ENCODE measurements at regions not wholly inside any gene's neighbourhood (a gene's known extent, or its start where the extent isn't known, plus 50 kb on each side); places are given as distances from the start of the nearest gene placed in this dataset.

GRCh38 chr4:11698033-11698432, 269.3 kb upstream of the HS3ST1 start:
- POLR2A ChIA-PET: no interaction called here
- peaks cover 0 to 10% (median 5%) of the 10 kb centered on the region in 5 experiments for H3K9me3 ChIP-seq (ENCODE audit: control extremely low read depth in 1 of 5, control insufficient read depth in 4 of 5, insufficient read depth in 2 of 5, low read depth in 1 of 5, low read length in 4 of 5)
- H3K4me3 ChIP-seq (ENCODE audit: control insufficient read depth in 1 of 7, extremely low read depth in 1 of 7, insufficient read depth in 4 of 7, low read depth in 2 of 7, low read length in 6 of 7): no peak overlapping the region
- H3K27me3 ChIP-seq (replicated peaks in 2 of 5; ENCODE audit: control insufficient read depth in 4 of 5, insufficient read depth in 5 of 5, low read length in 4 of 5): no peaks in the 10 kb centered on the region
- no peak overlapping the region for H3K27ac ChIP-seq (ENCODE audit: insufficient read depth in 1 of 2, low read depth in 1 of 2, low read length in 2 of 2, poor library complexity in 1 of 2, severe bottlenecking in 2 of 2)
- H3K36me3 ChIP-seq (ENCODE audit: control insufficient read depth in 4 of 4, insufficient read depth in 4 of 4, low read length in 3 of 4): no peaks in the 10 kb centered on the region
- CTCF ChIA-PET: no interaction called here
- 72% methylated on average over 2 of the region's 2 CpGs for WGBS (ENCODE audit: insufficient coverage)
- no peak for DNase-seq
- H3K4me1 ChIP-seq (ENCODE audit: control extremely low read depth in 1 of 4, control insufficient read depth in 4 of 4, insufficient read depth in 4 of 4, low read length in 3 of 4): peaks cover 0 to 3% (median 0%) of the 10 kb centered on the region in 4 experiments

GRCh38 chr4:11693693-11694092, 265.0 kb upstream of the HS3ST1 start:
- H3K36me3 ChIP-seq (ENCODE audit: control insufficient read depth in 4 of 4, insufficient read depth in 4 of 4, low read length in 3 of 4): no peaks in the 10 kb centered on the region
- peaks cover 1 to 10% (median 5%) of the 10 kb centered on the region in 5 experiments for H3K9me3 ChIP-seq (ENCODE audit: control extremely low read depth in 1 of 5, control insufficient read depth in 4 of 5, insufficient read depth in 2 of 5, low read depth in 1 of 5, low read length in 4 of 5)
- no peak overlapping the region for H3K27ac ChIP-seq (ENCODE audit: insufficient read depth in 1 of 2, low read depth in 1 of 2, low read length in 2 of 2, poor library complexity in 1 of 2, severe bottlenecking in 2 of 2)
- ChIA-PET POLR2A (no interaction called here), CTCF (no interaction called here)
- no peaks in the 10 kb centered on the region for H3K27me3 ChIP-seq (replicated peaks in 2 of 5; ENCODE audit: control insufficient read depth in 4 of 5, insufficient read depth in 5 of 5, low read length in 4 of 5)
- 100% methylated on average over 2 of the region's 2 CpGs for WGBS (ENCODE audit: insufficient coverage)
- no peak for DNase-seq
- no peaks in the 10 kb centered on the region for H3K4me1 ChIP-seq (ENCODE audit: control extremely low read depth in 1 of 4, control insufficient read depth in 4 of 4, insufficient read depth in 4 of 4, low read length in 3 of 4)
- H3K4me3 ChIP-seq (ENCODE audit: control insufficient read depth in 1 of 7, extremely low read depth in 1 of 7, insufficient read depth in 4 of 7, low read depth in 2 of 7, low read length in 6 of 7): no peak overlapping the region

DNA sequence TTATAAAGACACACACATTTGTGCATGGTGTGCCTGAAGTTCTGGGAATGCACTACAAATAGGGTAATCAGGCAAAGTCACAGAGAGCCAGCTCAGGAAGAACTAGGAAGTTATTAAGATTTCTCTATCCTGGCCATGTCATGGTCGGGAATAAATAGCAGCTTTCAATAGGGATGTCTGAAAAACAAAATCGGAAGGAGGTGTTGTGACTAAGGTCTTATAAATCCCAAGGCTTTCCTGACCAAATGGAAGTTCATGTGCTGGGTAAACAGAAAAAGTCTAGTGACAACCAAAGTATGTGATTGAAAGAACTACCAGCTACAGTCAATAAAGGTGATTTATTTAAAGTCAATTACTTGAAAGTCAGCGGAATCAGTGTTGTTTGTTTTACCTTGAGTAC, 262.5 kb upstream of the HS3ST1 start:
- POLR2A ChIA-PET: no interaction called here
- DNase-seq: no peak
- 100% methylated on average over 3 of the region's 3 CpGs for WGBS (ENCODE audit: insufficient coverage)

DNA sequence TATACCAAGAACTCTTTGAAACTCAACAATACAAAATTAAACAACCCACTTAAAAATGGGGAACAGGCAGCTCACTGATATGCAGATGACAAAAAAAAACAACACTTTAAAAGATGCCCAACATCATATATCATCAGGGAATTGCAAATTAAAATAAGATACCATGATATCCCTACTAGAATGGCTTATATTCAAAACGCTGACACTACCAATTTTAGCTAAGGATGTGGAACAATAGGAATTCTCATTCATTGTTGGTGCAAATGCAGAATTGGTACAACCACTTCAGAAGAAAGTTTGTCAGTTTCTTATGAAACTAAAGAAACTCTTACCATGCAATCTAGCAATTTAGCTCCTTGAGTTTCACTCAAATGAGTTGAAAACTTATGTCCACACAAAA, 259.0 kb upstream of the HS3ST1 start:
- H3K27me3 ChIP-seq (replicated peaks in 2 of 5; ENCODE audit: control insufficient read depth in 4 of 5, insufficient read depth in 5 of 5, low read length in 4 of 5): no peaks in the 10 kb centered on the region
- ChIA-PET POLR2A (no interaction called here), CTCF (interaction anchor here (0.6 kb wide), 1 partner anchor 1360 kb away, joined by 3 read pairs; no protein-coding TSS in a partner anchor)
- no peak overlapping the region for H3K27ac ChIP-seq (ENCODE audit: insufficient read depth in 1 of 2, low read depth in 1 of 2, low read length in 2 of 2, poor library complexity in 1 of 2, severe bottlenecking in 2 of 2)
- no peak for DNase-seq
- peaks cover 0 to 1% (median 0%) of the 10 kb centered on the region in 5 experiments for H3K9me3 ChIP-seq (ENCODE audit: control extremely low read depth in 1 of 5, control insufficient read depth in 4 of 5, insufficient read depth in 2 of 5, low read depth in 1 of 5, low read length in 4 of 5)
- H3K36me3 ChIP-seq (ENCODE audit: control insufficient read depth in 4 of 4, insufficient read depth in 4 of 4, low read length in 3 of 4): no peaks in the 10 kb centered on the region
- WGBS (ENCODE audit: insufficient coverage): no CpG with 5 or more reads among the region's 1 CpG
- H3K4me1 ChIP-seq (ENCODE audit: control extremely low read depth in 1 of 4, control insufficient read depth in 4 of 4, insufficient read depth in 4 of 4, low read length in 3 of 4): no peaks in the 10 kb centered on the region
- H3K4me3 ChIP-seq (ENCODE audit: control insufficient read depth in 1 of 7, extremely low read depth in 1 of 7, insufficient read depth in 4 of 7, low read depth in 2 of 7, low read length in 6 of 7): no peak overlapping the region

More for the DNA sequence above, 262.5 kb upstream of the HS3ST1 start:
- Histone ChIP-seq H3K4me3 (ENCODE audit: control insufficient read depth in 1 of 7, extremely low read depth in 1 of 7, insufficient read depth in 4 of 7, low read depth in 2 of 7, low read length in 6 of 7) (no peak overlapping the region), H3K4me1 (ENCODE audit: control extremely low read depth in 1 of 4, control insufficient read depth in 4 of 4, insufficient read depth in 4 of 4, low read length in 3 of 4) (no peaks in the 10 kb centered on the region), H3K36me3 (ENCODE audit: control insufficient read depth in 4 of 4, insufficient read depth in 4 of 4, low read length in 3 of 4) (no peaks in the 10 kb centered on the region), H3K27ac (ENCODE audit: insufficient read depth in 1 of 2, low read depth in 1 of 2, low read length in 2 of 2, poor library complexity in 1 of 2, severe bottlenecking in 2 of 2) (no peak overlapping the region), H3K27me3 (replicated peaks in 2 of 5; ENCODE audit: control insufficient read depth in 4 of 5, insufficient read depth in 5 of 5, low read length in 4 of 5) (no peaks in the 10 kb centered on the region), H3K9me3 (ENCODE audit: control extremely low read depth in 1 of 5, control insufficient read depth in 4 of 5, insufficient read depth in 2 of 5, low read depth in 1 of 5, low read length in 4 of 5) (peaks cover 1 to 10% (median 5%) of the 10 kb centered on the region in 5 experiments)
- CTCF ChIA-PET: no interaction called here

DNA sequence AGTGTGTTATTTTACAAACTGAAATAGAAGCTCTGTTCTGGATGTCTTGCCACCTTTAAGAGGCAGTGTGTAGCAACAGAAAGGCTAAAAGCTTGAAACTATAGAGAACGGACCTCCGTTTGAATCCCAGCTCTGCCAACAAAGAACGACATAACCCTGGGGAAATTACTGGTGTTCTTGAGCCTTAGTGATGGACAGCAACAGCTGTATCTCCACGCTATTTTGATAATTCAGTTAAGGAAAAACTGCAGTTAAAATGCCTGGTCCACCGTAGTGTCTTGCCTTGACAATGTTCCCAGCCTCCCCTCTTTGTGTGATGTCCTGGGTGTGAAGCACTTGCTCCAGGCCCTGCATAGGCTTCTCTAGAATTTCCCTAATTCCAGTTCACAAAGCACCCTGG, 256.8 kb upstream of the HS3ST1 start:
- POLR2A ChIA-PET: no interaction called here
- Histone ChIP-seq H3K27me3 (replicated peaks in 2 of 5; ENCODE audit: control insufficient read depth in 4 of 5, insufficient read depth in 5 of 5, low read length in 4 of 5) (no peaks in the 10 kb centered on the region), H3K9me3 (ENCODE audit: control extremely low read depth in 1 of 5, control insufficient read depth in 4 of 5, insufficient read depth in 2 of 5, low read depth in 1 of 5, low read length in 4 of 5) (no peaks in the 10 kb centered on the region), H3K4me3 (ENCODE audit: control insufficient read depth in 1 of 7, extremely low read depth in 1 of 7, insufficient read depth in 4 of 7, low read depth in 2 of 7, low read length in 6 of 7) (no peak overlapping the region), H3K36me3 (ENCODE audit: control insufficient read depth in 4 of 4, insufficient read depth in 4 of 4, low read length in 3 of 4) (no peaks in the 10 kb centered on the region), H3K4me1 (ENCODE audit: control extremely low read depth in 1 of 4, control insufficient read depth in 4 of 4, insufficient read depth in 4 of 4, low read length in 3 of 4) (no peaks in the 10 kb centered on the region), H3K27ac (ENCODE audit: insufficient read depth in 1 of 2, low read depth in 1 of 2, low read length in 2 of 2, poor library complexity in 1 of 2, severe bottlenecking in 2 of 2) (no peak overlapping the region)
- CTCF ChIA-PET: no interaction called here
- DNase-seq: no peak
- WGBS (ENCODE audit: insufficient coverage): 100% methylated on average over 5 of the region's 5 CpGs

DNA sequence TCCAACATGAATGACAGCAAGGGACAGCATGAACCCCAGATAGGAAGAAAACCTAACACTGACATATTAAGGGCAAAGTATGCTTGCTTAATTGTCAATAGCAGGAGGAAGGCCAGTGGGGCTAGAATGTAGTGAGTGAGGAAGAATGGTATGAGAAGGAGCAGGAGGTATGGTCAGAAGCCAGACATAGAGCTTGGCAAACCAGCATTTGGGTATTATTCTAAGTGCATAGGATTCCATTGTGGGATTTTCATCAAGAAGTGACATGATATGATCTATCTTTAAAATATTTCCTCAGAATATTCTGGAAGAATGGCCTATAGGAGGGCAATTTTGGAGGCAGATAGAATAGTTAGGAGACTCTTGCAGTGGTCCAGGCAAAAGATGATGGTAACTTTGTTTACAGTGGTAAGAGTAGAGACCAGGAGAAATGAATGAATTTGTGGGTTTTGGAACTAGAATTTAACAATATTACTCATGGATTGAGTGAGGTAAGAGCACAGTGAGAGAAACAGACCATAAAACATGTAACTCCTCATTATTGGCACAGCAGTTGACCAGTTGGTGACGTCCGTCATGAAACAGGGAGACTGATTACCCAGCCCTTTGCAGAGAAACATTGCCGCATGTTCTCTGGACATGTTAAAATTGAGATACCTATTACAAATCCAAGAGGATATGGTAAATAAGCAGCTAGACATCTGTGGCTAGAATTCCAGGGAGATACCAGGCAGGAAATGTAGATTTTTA, 246.5 kb upstream of the HS3ST1 start:
- CTCF ChIA-PET: no interaction called here
- peaks cover 0 to 1% (median 0%) of the 10 kb centered on the region in 5 experiments for H3K9me3 ChIP-seq (ENCODE audit: control extremely low read depth in 1 of 5, control insufficient read depth in 4 of 5, insufficient read depth in 2 of 5, low read depth in 1 of 5, low read length in 4 of 5)
- 93% methylated on average over 3 of the region's 3 CpGs for WGBS (ENCODE audit: insufficient coverage)
- no peaks in the 10 kb centered on the region for H3K4me1 ChIP-seq (ENCODE audit: control extremely low read depth in 1 of 4, control insufficient read depth in 4 of 4, insufficient read depth in 4 of 4, low read length in 3 of 4)
- no peaks in the 10 kb centered on the region for H3K36me3 ChIP-seq (ENCODE audit: control insufficient read depth in 4 of 4, insufficient read depth in 4 of 4, low read length in 3 of 4)
- H3K4me3 ChIP-seq (ENCODE audit: control insufficient read depth in 1 of 7, extremely low read depth in 1 of 7, insufficient read depth in 4 of 7, low read depth in 2 of 7, low read length in 6 of 7): no peak overlapping the region
- POLR2A ChIA-PET: interaction anchor here (0.6 kb wide), 1 partner anchor 8 kb away, joined by 4 read pairs; no protein-coding TSS in a partner anchor
- no peak overlapping the region for H3K27ac ChIP-seq (ENCODE audit: insufficient read depth in 1 of 2, low read depth in 1 of 2, low read length in 2 of 2, poor library complexity in 1 of 2, severe bottlenecking in 2 of 2)
- no peak for DNase-seq
- no peaks in the 10 kb centered on the region for H3K27me3 ChIP-seq (replicated peaks in 2 of 5; ENCODE audit: control insufficient read depth in 4 of 5, insufficient read depth in 5 of 5, low read length in 4 of 5)

DNA sequence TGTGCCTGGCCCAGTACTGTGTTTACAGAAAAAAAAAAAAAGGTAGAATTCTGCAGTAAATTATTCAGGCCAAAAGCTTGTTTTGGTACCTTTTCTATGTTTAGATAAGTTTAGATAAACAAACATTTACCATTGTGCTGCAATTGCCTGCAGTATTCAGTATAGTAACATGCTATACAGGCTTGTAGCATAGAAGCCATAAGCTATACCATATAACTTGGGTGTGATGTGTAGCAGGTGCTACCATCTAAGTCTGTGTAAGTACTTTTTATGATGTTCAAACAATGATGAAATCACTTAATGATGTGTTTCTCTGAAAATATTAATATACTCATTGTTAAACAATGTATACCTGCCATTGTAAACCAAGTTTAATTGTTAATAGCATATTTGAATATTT, 241.6 kb upstream of the HS3ST1 start:
- Histone ChIP-seq H3K27me3 (replicated peaks in 2 of 5; ENCODE audit: control insufficient read depth in 4 of 5, insufficient read depth in 5 of 5, low read length in 4 of 5) (no peaks in the 10 kb centered on the region), H3K4me3 (ENCODE audit: control insufficient read depth in 1 of 7, extremely low read depth in 1 of 7, insufficient read depth in 4 of 7, low read depth in 2 of 7, low read length in 6 of 7) (no peak overlapping the region), H3K4me1 (ENCODE audit: control extremely low read depth in 1 of 4, control insufficient read depth in 4 of 4, insufficient read depth in 4 of 4, low read length in 3 of 4) (no peaks in the 10 kb centered on the region), H3K9me3 (ENCODE audit: control extremely low read depth in 1 of 5, control insufficient read depth in 4 of 5, insufficient read depth in 2 of 5, low read depth in 1 of 5, low read length in 4 of 5) (no peaks in the 10 kb centered on the region), H3K36me3 (ENCODE audit: control insufficient read depth in 4 of 4, insufficient read depth in 4 of 4, low read length in 3 of 4) (no peaks in the 10 kb centered on the region), H3K27ac (ENCODE audit: insufficient read depth in 1 of 2, low read depth in 1 of 2, low read length in 2 of 2, poor library complexity in 1 of 2, severe bottlenecking in 2 of 2) (no peak overlapping the region)
- POLR2A ChIA-PET: no interaction called here
- CTCF ChIA-PET: interaction anchor here (0.9 kb wide), 1 partner anchor 963 kb away, joined by 4 read pairs; no protein-coding TSS in a partner anchor
- DNase-seq: no peak
